ENCODE measurements at regions not wholly inside any gene's neighbourhood (a gene's known extent, or its start where the extent isn't known, plus 50 kb on each side); places are given as distances from the start of the nearest gene placed in this dataset.
"Not testable (repeated sequence)": the region's sequence is repeated elsewhere in the genome, so short reads cannot be mapped to it uniquely, and the experiment has no call there.

DNA sequence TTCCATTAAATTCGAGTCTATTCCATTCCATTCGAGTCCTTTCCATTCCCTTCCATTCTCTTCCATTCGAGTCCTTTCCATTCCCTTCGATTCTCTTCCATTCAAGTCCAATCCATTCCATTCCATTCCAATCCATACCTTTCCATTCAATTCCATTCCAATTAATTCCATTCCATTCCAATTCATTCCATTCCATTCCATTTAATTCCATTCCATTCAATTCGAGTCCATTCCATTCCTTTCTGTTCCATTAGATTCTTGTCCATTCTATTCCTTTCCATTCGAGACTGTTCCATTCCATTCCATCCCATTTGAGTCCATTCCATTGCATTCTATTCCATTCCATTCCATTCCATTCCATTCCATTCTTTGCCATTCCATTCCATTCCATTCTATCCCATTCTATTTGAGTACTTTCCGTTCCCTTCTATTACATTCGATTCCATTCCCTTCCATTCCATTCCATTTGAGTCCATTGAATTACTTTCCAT lies 1130.0 kb downstream of the RPIA start:
- Histone ChIP-seq H3K4me3 (ENCODE audit: low read depth in 1 of 5, low read length in 5 of 5) (peak overlapping the region in 2 of 5 donors; percentile 0 to 4), H3K36me3 (ENCODE audit: control insufficient read depth in 5 of 5, insufficient read depth in 5 of 5, low read length in 5 of 5) (no peaks in the 10 kb centered on the region), H3K9me3 (ENCODE audit: control insufficient read depth in 5 of 5, low read length in 5 of 5) (peaks cover 0 to 77% (median 72%) of the 10 kb centered on the region in 5 donors), H3K4me1 (ENCODE audit: control insufficient read depth in 5 of 5, insufficient read depth in 5 of 5, low read length in 5 of 5) (no peaks in the 10 kb centered on the region), H3K9ac (ENCODE audit: low read length in 5 of 5) (no peak overlapping the region), H3K27me3 (ENCODE audit: control insufficient read depth in 5 of 5, insufficient read depth in 4 of 5, low read length in 5 of 5) (no peaks in the 10 kb centered on the region), H3K27ac (ENCODE audit: low read depth, low read length) (no peak overlapping the region)

DNA sequence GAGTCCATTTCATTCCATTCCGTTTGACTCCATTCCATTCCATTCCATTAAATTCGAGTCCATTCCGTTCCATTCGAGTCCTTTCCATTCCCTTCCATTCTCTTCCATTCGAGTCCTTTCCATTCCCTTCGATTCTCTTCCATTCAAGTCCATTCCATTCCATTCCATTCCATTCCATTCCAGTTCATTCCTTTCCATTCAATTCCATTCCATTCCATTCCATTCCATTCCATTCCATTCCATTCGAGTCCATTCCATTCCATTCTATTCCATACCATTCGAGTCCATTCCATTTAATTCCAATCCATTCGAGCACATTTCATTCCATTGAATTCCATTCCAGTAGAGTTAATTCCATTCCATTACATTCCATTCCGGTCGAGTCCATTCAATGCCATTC lies 1130.9 kb downstream of the RPIA start:
- H3K36me3 ChIP-seq (ENCODE audit: control insufficient read depth in 5 of 5, insufficient read depth in 5 of 5, low read length in 5 of 5); H3K4me3 ChIP-seq (ENCODE audit: low read depth in 1 of 5, low read length in 5 of 5); H3K4me1 ChIP-seq (ENCODE audit: control insufficient read depth in 5 of 5, insufficient read depth in 5 of 5, low read length in 5 of 5); H3K27me3 ChIP-seq (ENCODE audit: control insufficient read depth in 5 of 5, insufficient read depth in 4 of 5, low read length in 5 of 5); H3K9ac ChIP-seq (ENCODE audit: low read length in 5 of 5); H3K27ac ChIP-seq (ENCODE audit: low read depth, low read length): not testable (repeated sequence)
- peaks cover 0 to 77% (median 70%) of the 10 kb centered on the region in 5 donors for H3K9me3 ChIP-seq (ENCODE audit: control insufficient read depth in 5 of 5, low read length in 5 of 5)

- H3K27ac ChIP-seq (ENCODE audit: low read depth, low read length), result no peak overlapping the region
- no peaks in the 10 kb centered on the region for H3K36me3 ChIP-seq (ENCODE audit: control insufficient read depth in 5 of 5, insufficient read depth in 5 of 5, low read length in 5 of 5)
- no peak overlapping the region for H3K9ac ChIP-seq (ENCODE audit: low read length in 5 of 5)
- H3K4me1 ChIP-seq (ENCODE audit: control insufficient read depth in 5 of 5, insufficient read depth in 5 of 5, low read length in 5 of 5), result no peaks in the 10 kb centered on the region
- no peak overlapping the region for H3K4me3 ChIP-seq (ENCODE audit: low read depth in 1 of 5, low read length in 5 of 5)
- H3K9me3 ChIP-seq (ENCODE audit: control insufficient read depth in 5 of 5, low read length in 5 of 5), result peaks cover 0 to 66% (median 58%) of the 10 kb centered on the region in 5 donors
- H3K27me3 ChIP-seq (ENCODE audit: control insufficient read depth in 5 of 5, insufficient read depth in 4 of 5, low read length in 5 of 5), result no peaks in the 10 kb centered on the region
Observed at GRCh38 chr2:89823556-89823955, 1132.1 kb downstream of the RPIA start.

DNA sequence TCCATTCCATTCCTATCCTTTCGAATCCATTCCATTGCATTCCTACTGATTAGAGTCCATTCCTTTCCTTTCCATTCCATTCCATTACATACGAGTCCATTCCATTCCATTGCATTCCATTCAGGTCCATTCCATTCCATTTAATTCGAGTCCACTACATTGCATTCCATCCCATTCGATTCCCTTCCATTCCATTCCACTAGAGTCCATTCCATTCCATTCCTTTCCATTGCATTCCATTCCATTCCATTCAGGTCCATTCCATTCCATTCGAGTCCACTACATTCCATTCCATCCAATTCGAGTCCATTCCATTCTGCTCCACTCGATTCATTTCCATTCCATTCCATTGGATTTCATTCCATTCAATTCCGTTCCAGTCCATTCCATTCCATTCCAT lies 1133.6 kb downstream of the RPIA start:
- Histone ChIP-seq H3K27me3 (ENCODE audit: control insufficient read depth in 5 of 5, insufficient read depth in 4 of 5, low read length in 5 of 5) (no peaks in the 10 kb centered on the region), H3K36me3 (ENCODE audit: control insufficient read depth in 5 of 5, insufficient read depth in 5 of 5, low read length in 5 of 5) (no peaks in the 10 kb centered on the region), H3K4me3 (ENCODE audit: low read depth in 1 of 5, low read length in 5 of 5) (no peak overlapping the region), H3K9me3 (ENCODE audit: control insufficient read depth in 5 of 5, low read length in 5 of 5) (peaks cover 0 to 52% (median 43%) of the 10 kb centered on the region in 5 donors), H3K27ac (ENCODE audit: low read depth, low read length) (no peak overlapping the region), H3K9ac (ENCODE audit: low read length in 5 of 5) (no peak overlapping the region), H3K4me1 (ENCODE audit: control insufficient read depth in 5 of 5, insufficient read depth in 5 of 5, low read length in 5 of 5) (no peaks in the 10 kb centered on the region)

DNA sequence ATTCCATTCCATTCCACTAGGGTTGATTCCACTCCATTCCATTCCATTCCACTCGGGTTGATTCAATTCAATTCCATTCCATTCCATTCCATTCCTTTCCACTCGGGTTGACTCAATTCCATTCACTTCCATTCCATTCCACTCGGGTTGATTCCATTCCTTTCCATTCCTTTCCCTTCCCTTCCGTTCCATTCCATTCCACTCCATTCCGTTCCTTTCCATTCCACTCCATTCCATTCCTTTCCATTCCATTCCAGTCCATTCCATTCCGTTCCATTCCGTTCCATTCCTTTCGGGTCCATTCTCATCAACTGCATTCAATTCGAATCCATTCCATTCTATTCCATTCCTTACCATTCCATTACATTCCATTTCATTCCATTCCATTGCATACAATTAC lies 1135.3 kb downstream of the RPIA start:
- not testable (repeated sequence) for H3K4me1 ChIP-seq (ENCODE audit: control insufficient read depth in 5 of 5, insufficient read depth in 5 of 5, low read length in 5 of 5); H3K9ac ChIP-seq (ENCODE audit: low read length in 5 of 5); H3K27ac ChIP-seq (ENCODE audit: low read depth, low read length); H3K36me3 ChIP-seq (ENCODE audit: control insufficient read depth in 5 of 5, insufficient read depth in 5 of 5, low read length in 5 of 5); H3K27me3 ChIP-seq (ENCODE audit: control insufficient read depth in 5 of 5, insufficient read depth in 4 of 5, low read length in 5 of 5)
- Histone ChIP-seq H3K4me3 (ENCODE audit: low read depth in 1 of 5, low read length in 5 of 5) (peak overlapping the region in 3 of 5 donors; percentile 2 to 6 (median 6)), H3K9me3 (ENCODE audit: control insufficient read depth in 5 of 5, low read length in 5 of 5) (peaks cover 0 to 36% (median 32%) of the 10 kb centered on the region in 5 donors)

DNA sequence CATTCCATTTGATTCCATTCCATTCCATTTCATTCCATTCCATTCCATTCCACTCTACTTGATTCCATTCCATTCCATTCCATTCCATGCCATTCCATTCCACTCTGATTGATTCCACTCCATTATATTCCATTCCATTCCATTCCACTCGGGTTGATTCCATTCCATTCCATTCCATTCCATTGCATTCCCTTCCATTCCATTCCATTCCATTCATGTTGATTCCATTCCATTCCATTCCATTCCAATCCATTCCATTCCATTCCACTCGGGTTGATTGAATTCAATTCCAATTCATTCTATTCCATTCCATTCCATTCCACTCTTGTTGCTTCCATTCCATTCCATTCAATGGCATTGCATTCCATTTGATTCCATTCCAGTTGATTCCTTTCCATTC lies 1136.4 kb downstream of the RPIA start:
- H3K9ac ChIP-seq (ENCODE audit: low read length in 5 of 5), result not testable (repeated sequence)
- Histone ChIP-seq H3K4me3 (ENCODE audit: low read depth in 1 of 5, low read length in 5 of 5) (peak overlapping the region in 1 of 5 donors; percentile 1), H3K9me3 (ENCODE audit: control insufficient read depth in 5 of 5, low read length in 5 of 5) (peaks cover 0 to 27% (median 26%) of the 10 kb centered on the region in 5 donors)

DNA sequence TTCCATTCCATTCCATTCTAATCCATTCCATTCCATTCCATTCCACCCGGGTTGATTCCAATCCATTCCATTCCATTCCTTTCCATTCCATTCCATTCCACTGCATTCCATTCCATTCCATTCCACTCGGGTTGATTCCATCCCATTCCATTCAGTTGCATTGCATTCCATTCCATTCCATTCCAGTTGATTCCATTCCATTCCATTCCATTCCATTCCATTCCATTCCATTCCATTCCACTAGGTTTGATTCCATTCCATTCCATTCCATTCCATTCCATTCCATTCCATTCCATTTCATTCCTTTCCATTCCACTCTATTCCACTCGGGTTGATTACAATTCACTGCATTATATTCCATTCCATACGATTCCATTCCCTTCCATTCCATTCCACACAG lies 1136.9 kb downstream of the RPIA start:
- not testable (repeated sequence) for H3K4me1 ChIP-seq (ENCODE audit: control insufficient read depth in 5 of 5, insufficient read depth in 5 of 5, low read length in 5 of 5); H3K36me3 ChIP-seq (ENCODE audit: control insufficient read depth in 5 of 5, insufficient read depth in 5 of 5, low read length in 5 of 5); H3K27me3 ChIP-seq (ENCODE audit: control insufficient read depth in 5 of 5, insufficient read depth in 4 of 5, low read length in 5 of 5); H3K9ac ChIP-seq (ENCODE audit: low read length in 5 of 5); H3K27ac ChIP-seq (ENCODE audit: low read depth, low read length); H3K4me3 ChIP-seq (ENCODE audit: low read depth in 1 of 5, low read length in 5 of 5)
- H3K9me3 ChIP-seq (ENCODE audit: control insufficient read depth in 5 of 5, low read length in 5 of 5), result peaks cover 0 to 26% (median 21%) of the 10 kb centered on the region in 5 donors

More for the DNA sequence above, 1136.4 kb downstream of the RPIA start:
- H3K27me3 ChIP-seq (ENCODE audit: control insufficient read depth in 5 of 5, insufficient read depth in 4 of 5, low read length in 5 of 5); H3K27ac ChIP-seq (ENCODE audit: low read depth, low read length); H3K36me3 ChIP-seq (ENCODE audit: control insufficient read depth in 5 of 5, insufficient read depth in 5 of 5, low read length in 5 of 5); H3K4me1 ChIP-seq (ENCODE audit: control insufficient read depth in 5 of 5, insufficient read depth in 5 of 5, low read length in 5 of 5): not testable (repeated sequence)

- H3K27me3 ChIP-seq (ENCODE audit: control insufficient read depth in 5 of 5, insufficient read depth in 4 of 5, low read length in 5 of 5); H3K27ac ChIP-seq (ENCODE audit: low read depth, low read length); H3K4me1 ChIP-seq (ENCODE audit: control insufficient read depth in 5 of 5, insufficient read depth in 5 of 5, low read length in 5 of 5); H3K9ac ChIP-seq (ENCODE audit: low read length in 5 of 5); H3K36me3 ChIP-seq (ENCODE audit: control insufficient read depth in 5 of 5, insufficient read depth in 5 of 5, low read length in 5 of 5): not testable (repeated sequence)
- H3K4me3 ChIP-seq (ENCODE audit: low read depth in 1 of 5, low read length in 5 of 5), result peak overlapping the region in 2 of 5 donors; percentile 1 to 2
- H3K9me3 ChIP-seq (ENCODE audit: control insufficient read depth in 5 of 5, low read length in 5 of 5), result peaks cover 0 to 29% (median 14%) of the 10 kb centered on the region in 5 donors
Observed at GRCh38 chr2:89828961-89829631, 1137.6 kb downstream of the RPIA start.

GRCh38 chr2:89829828-89830227 lies 1138.4 kb downstream of the RPIA start:
- Histone ChIP-seq H3K9ac (ENCODE audit: low read length in 5 of 5) (no peak overlapping the region), H3K9me3 (ENCODE audit: control insufficient read depth in 5 of 5, low read length in 5 of 5) (peaks cover 0 to 31% (median 8%) of the 10 kb centered on the region in 5 donors), H3K27me3 (ENCODE audit: control insufficient read depth in 5 of 5, insufficient read depth in 4 of 5, low read length in 5 of 5) (no peaks in the 10 kb centered on the region), H3K4me3 (ENCODE audit: low read depth in 1 of 5, low read length in 5 of 5) (peak overlapping the region in 3 of 5 donors; percentile 1 to 3 (median 3)), H3K4me1 (ENCODE audit: control insufficient read depth in 5 of 5, insufficient read depth in 5 of 5, low read length in 5 of 5) (no peaks in the 10 kb centered on the region), H3K27ac (ENCODE audit: low read depth, low read length) (no peak overlapping the region), H3K36me3 (ENCODE audit: control insufficient read depth in 5 of 5, insufficient read depth in 5 of 5, low read length in 5 of 5) (no peaks in the 10 kb centered on the region)

GRCh38 chr2:89830341-89831218 lies 1139.1 kb downstream of the RPIA start:
- not testable (repeated sequence) for H3K27ac ChIP-seq (ENCODE audit: low read depth, low read length); H3K36me3 ChIP-seq (ENCODE audit: control insufficient read depth in 5 of 5, insufficient read depth in 5 of 5, low read length in 5 of 5); H3K27me3 ChIP-seq (ENCODE audit: control insufficient read depth in 5 of 5, insufficient read depth in 4 of 5, low read length in 5 of 5); H3K4me1 ChIP-seq (ENCODE audit: control insufficient read depth in 5 of 5, insufficient read depth in 5 of 5, low read length in 5 of 5); H3K9ac ChIP-seq (ENCODE audit: low read length in 5 of 5)
- H3K9me3 ChIP-seq (ENCODE audit: control insufficient read depth in 5 of 5, low read length in 5 of 5), result peaks cover 0 to 26% (median under 1%) of the 10 kb centered on the region in 5 donors
- peak overlapping the region in 3 of 5 donors; percentile 2 to 6 (median 6) for H3K4me3 ChIP-seq (ENCODE audit: low read depth in 1 of 5, low read length in 5 of 5)
